GM12892 (cell line): ENCODE measurements at regions not wholly inside any gene's neighbourhood (a gene's known extent, or its start where the extent isn't known, plus 50 kb on each side); places are given as distances from the start of the nearest gene placed in this dataset.

Experiments used
- DNase-seq: peaks from one replicate; pipeline ENCODE4 v3.0.0; 2011; ENCODE audit not compliant: insufficient read length
- FAIRE-seq: peaks from 2 replicates; lab custom pipeline; 2011; peaks lifted over from hg19 to GRCh38; lab: Jason Lieb, UNC
- POLR2A ChIP-seq: IDR thresholded peaks from 2 replicates; pipeline ENCODE4 v1.6.1; 2011; ENCODE audit warnings: low read depth, low read length, control low read depth
- POLR2AphosphoS5 ChIP-seq: IDR thresholded peaks from 2 replicates; pipeline ENCODE4 v1.6.1; 2011; ENCODE audit warnings: low read depth, low read length, control low read depth
- TAF1 ChIP-seq: IDR thresholded peaks from 2 replicates; pipeline ENCODE4 v1.6.1; 2011; ENCODE audit warnings: low read depth, mild to moderate bottlenecking, control low read depth, low read length, borderline replicate concordance

GRCh38 chr15:70539912-70540530 is 223.3 kb downstream of the UACA start:
- no peak for TF ChIP-seq POLR2AphosphoS5
- TF ChIP-seq POLR2A: no peak
- TF ChIP-seq TAF1: no peak
- FAIRE-seq (no peak), DNase-seq (no peak)

- FAIRE-seq (no peak), DNase-seq (no peak)
- TF ChIP-seq POLR2AphosphoS5: no peak
- no peak for TF ChIP-seq POLR2A
- no peak for TF ChIP-seq TAF1
Measured at GRCh38 chr15:70539409-70539808, 223.9 kb downstream of the UACA start.

- DNase-seq (no peak), FAIRE-seq (no peak)
- TF ChIP-seq POLR2AphosphoS5 (no peak), TAF1 (no peak), POLR2A (no peak)
Measured at GRCh38 chr15:70538278-70538677, 225.1 kb downstream of the UACA start.

- TF ChIP-seq POLR2A: no peak
- no peak for TF ChIP-seq POLR2AphosphoS5
- TF ChIP-seq TAF1: no peak
- FAIRE-seq: no peak
Measured at GRCh38 chr15:70535955-70536338, 227.4 kb downstream of the UACA start.

GRCh38 chr15:70535071-70535954 is 228.0 kb downstream of the UACA start:
- DNase-seq: no peak
- TF ChIP-seq POLR2AphosphoS5: no peak
- no peak for TF ChIP-seq TAF1
- TF ChIP-seq POLR2A: no peak
- no peak for FAIRE-seq

More at GRCh38 chr15:70535955-70536338, 227.4 kb downstream of the UACA start:
- DNase-seq: no peak

- no peak for DNase-seq
- FAIRE-seq: no peak
Measured at GRCh38 chr15:70533931-70534742, 229.2 kb downstream of the UACA start.

GRCh38 chr15:70532531-70533186 is 230.7 kb downstream of the UACA start:
- TF ChIP-seq POLR2AphosphoS5 (no peak), TAF1 (no peak)
- no peak for DNase-seq
- no peak for FAIRE-seq

More at GRCh38 chr15:70533931-70534742, 229.2 kb downstream of the UACA start:
- no peak for TF ChIP-seq POLR2A
- no peak for TF ChIP-seq TAF1
- no peak for TF ChIP-seq POLR2AphosphoS5

GRCh38 chr15:70531576-70531975 is 231.8 kb downstream of the UACA start:
- DNase-seq (no peak), FAIRE-seq (no peak)
- TF ChIP-seq POLR2AphosphoS5: no peak
- TF ChIP-seq TAF1: no peak
- TF ChIP-seq POLR2A: no peak

- FAIRE-seq (no peak), DNase-seq (no peak)
- TF ChIP-seq POLR2A (no peak), TAF1 (no peak), POLR2AphosphoS5 (no peak)
Measured at GRCh38 chr15:70530906-70531305, 232.5 kb downstream of the UACA start.

GRCh38 chr15:70530503-70530902 is 232.9 kb downstream of the UACA start:
- TF ChIP-seq POLR2AphosphoS5 (no peak), POLR2A (no peak), TAF1 (no peak)
- FAIRE-seq (no peak), DNase-seq (no peak)
